BJ (cell line): ENCODE measurements at regions not wholly inside any gene's neighbourhood (a gene's known extent, or its start where the extent isn't known, plus 50 kb on each side); places are given as distances from the start of the nearest gene placed in this dataset.

Experiments used
- CTCF ChIA-PET: fragments of 350-600 bp; formaldehyde crosslinking; extraction: SDS; loops from one replicate; lab custom pipeline; 2021; ENCODE audit warnings: antibody characterized with exemption, inconsistent platforms; lab: Yijun Ruan, JAX
- POLR2A ChIA-PET: fragments of 300-600 bp; sonication (Branson Sonifier 250); formaldehyde crosslinking; extraction: SDS; loops from one replicate; lab custom pipeline; 2021; ENCODE audit warnings: antibody characterized with exemption; lab: Charles Lee
- DNase-seq: peaks from one replicate; pipeline ENCODE4 v3.0.0-alpha.2; 2011; ENCODE audit warnings: low read depth
- H3K27me3 ChIP-seq: 2 replicates; pipeline ENCODE4 v1.6.0; 2011; ENCODE audit warnings: low read length; ENCODE audit not compliant: control insufficient read depth, insufficient read depth
- H3K36me3 ChIP-seq: 2 replicates; pipeline ENCODE4 v1.5.1; 2011; ENCODE audit warnings: low read length; ENCODE audit not compliant: control insufficient read depth, insufficient read depth
- H3K4me3 ChIP-seq: 2 replicates; pipeline ENCODE4 v1.5.1; 2011; ENCODE audit warnings: low read depth, mild to moderate bottlenecking, control low read depth, low read length
- CTCF ChIP-seq: IDR thresholded peaks from 2 replicates; pipeline ENCODE4 v1.5.1; 2011; ENCODE audit warnings: low read depth, mild to moderate bottlenecking, control low read depth, inconsistent platforms, low read length, moderate library complexity; ENCODE audit not compliant: insufficient read depth

DNA sequence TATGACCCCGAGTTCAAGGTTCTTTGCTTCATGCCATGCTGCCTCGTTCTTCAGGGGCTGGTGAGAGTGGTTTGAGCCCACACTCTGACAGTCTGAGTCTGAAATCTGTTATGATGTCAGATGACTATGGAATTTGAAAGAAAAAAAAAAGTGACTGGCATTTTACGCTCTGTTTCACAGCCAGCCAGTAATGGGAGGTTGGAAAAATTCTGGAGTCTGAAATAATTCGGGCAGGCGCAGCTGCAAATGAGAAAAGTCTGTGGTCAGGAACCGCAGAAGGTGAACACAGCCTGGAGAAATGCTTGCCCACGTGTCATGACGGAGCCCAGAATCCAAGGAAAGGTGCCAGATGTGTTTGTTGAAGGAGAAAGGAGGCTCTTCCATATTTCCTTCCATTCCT is 269.8 kb upstream of the PWP1 start:
- Histone ChIP-seq H3K4me3 (no peak overlapping the region), H3K27me3 (no peaks in the 10 kb centered on the region), H3K36me3 (no peaks in the 10 kb centered on the region)
- POLR2A ChIA-PET: no interaction called here
- CTCF ChIA-PET: interaction anchor here (1.1 to 1.3 kb wide), 3 partner anchors 11 to 285 kb away, joined by 3 to 5 read pairs (median 4); no protein-coding TSS in a partner anchor
- TF ChIP-seq CTCF: no peak
- peak; percentile 22 for DNase-seq

- ChIA-PET CTCF (interaction anchor here (1.2 kb wide), 1 partner anchor 285 kb away, joined by 4 read pairs; no protein-coding TSS in a partner anchor), POLR2A (no interaction called here)
- H3K4me3 ChIP-seq: no peak overlapping the region
- TF ChIP-seq CTCF: no peak
- H3K27me3 ChIP-seq: no peaks in the 10 kb centered on the region
- DNase-seq: no peak
- H3K36me3 ChIP-seq: no peaks in the 10 kb centered on the region
Observed at GRCh38 chr12:107417004-107417403, 268.6 kb upstream of the PWP1 start.

DNA sequence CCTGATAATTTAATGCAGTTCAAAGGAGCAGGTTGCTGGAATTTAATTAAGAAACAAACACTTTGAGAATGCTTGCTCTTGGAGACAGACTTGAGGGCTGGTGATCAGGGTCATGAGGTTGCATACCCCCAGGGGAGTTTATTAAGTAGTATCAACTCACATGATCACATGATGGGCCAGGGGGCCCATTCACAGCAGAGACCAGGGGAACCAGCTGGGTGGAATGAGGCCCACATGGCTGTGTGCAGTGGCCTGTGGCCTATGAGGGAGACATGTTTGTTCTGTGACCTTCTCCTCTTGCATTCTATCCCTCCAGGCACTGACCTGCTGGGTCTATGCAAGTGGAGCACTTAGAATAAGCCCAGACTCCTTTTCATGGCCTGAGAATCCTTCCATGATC is 266.6 kb upstream of the PWP1 start:
- H3K4me3 ChIP-seq: no peak overlapping the region
- no peak for TF ChIP-seq CTCF
- DNase-seq: no peak
- CTCF ChIA-PET: no interaction called here
- no peaks in the 10 kb centered on the region for H3K36me3 ChIP-seq
- no peaks in the 10 kb centered on the region for H3K27me3 ChIP-seq
- POLR2A ChIA-PET: no interaction called here

- no peaks in the 10 kb centered on the region for H3K36me3 ChIP-seq
- no peak for TF ChIP-seq CTCF
- no peak overlapping the region for H3K4me3 ChIP-seq
- CTCF ChIA-PET: no interaction called here
- no peaks in the 10 kb centered on the region for H3K27me3 ChIP-seq
- DNase-seq: no peak
- POLR2A ChIA-PET: no interaction called here
Observed at GRCh38 chr12:107423531-107423930, 262.1 kb upstream of the PWP1 start.

DNA sequence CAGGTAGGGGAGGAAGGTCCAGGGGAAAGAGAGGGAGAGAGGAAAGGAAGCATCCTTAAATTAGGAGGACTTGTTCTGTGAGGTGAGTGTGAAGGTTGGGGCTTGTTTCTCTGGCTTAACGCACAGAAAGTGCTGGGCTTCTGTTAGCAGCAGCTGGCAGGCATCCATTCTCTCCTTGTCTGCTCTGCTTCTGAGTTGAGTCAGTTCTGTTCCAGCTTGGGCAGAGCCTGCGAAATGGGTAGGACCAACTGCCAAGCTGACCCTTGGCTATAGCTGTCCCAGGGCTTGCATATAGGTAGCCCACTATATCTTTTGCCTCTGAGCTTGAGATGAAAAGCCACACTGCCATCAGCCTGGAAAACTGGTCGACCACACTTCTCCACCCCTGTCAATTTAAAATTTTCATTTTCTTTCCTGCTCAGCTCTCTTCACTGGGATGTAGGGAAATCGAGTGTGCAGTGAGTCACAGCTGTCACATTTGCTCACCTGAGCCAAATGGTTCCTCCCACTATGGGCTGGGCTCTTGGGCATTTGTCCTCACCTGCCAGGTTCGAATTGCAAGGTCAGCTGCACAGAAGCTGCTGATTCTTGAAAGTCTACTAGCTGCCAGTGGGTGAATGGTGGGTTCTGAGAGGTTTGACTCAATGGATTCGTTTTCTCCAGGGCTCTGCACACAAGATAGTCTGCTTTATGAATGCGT is 256.4 kb upstream of the PWP1 start:
- ChIA-PET POLR2A (no interaction called here), CTCF (no interaction called here)
- DNase-seq: no peak
- Histone ChIP-seq H3K4me3 (no peak overlapping the region), H3K36me3 (no peaks in the 10 kb centered on the region), H3K27me3 (no peaks in the 10 kb centered on the region)
- no peak for TF ChIP-seq CTCF
